ENCODE measurements at regions not wholly inside any gene's neighbourhood (a gene's known extent, or its start where the extent isn't known, plus 50 kb on each side); places are given as distances from the start of the nearest gene placed in this dataset.
"Not testable (repeated sequence)": the region's sequence is repeated elsewhere in the genome, so short reads cannot be mapped to it uniquely, and the experiment has no call there.

- no peak for DNase-seq (ENCODE audit: low spot score)
Measured at GRCh38 chr22:49349181-49349835, 478.4 kb downstream of the BRD1 start.

- no peak for DNase-seq (ENCODE audit: low spot score)
Measured at GRCh38 chr22:49348631-49349030, 479.0 kb downstream of the BRD1 start.

- no peak for DNase-seq (ENCODE audit: low spot score)
Measured at GRCh38 chr22:49347376-49347775, 480.3 kb downstream of the BRD1 start.

GRCh38 chr22:49345896-49346295, 481.8 kb downstream of the BRD1 start:
- DNase-seq (ENCODE audit: low spot score), result no peak

- DNase-seq (ENCODE audit: low spot score), result no peak
Measured at GRCh38 chr22:49344656-49345055, 483.0 kb downstream of the BRD1 start.

- no peak for DNase-seq (ENCODE audit: low spot score)
Measured at GRCh38 chr22:49344161-49344560, 483.5 kb downstream of the BRD1 start.

- no peak for DNase-seq (ENCODE audit: low spot score)
Measured at GRCh38 chr22:49340406-49340805, 487.3 kb downstream of the BRD1 start.

- not testable (repeated sequence) for DNase-seq (ENCODE audit: low spot score)
Measured at GRCh38 chr22:49336483-49336882, 491.2 kb downstream of the BRD1 start.

- DNase-seq (ENCODE audit: low spot score), result no peak
Measured at GRCh38 chr22:49334976-49335375, 492.7 kb downstream of the BRD1 start.

GRCh38 chr22:49334449-49334789, 493.3 kb downstream of the BRD1 start:
- DNase-seq (ENCODE audit: low spot score), result no peak

- no peak for DNase-seq (ENCODE audit: low spot score)
Measured at GRCh38 chr22:49333206-49333605, 494.5 kb downstream of the BRD1 start.

- DNase-seq (ENCODE audit: low spot score), result no peak
Measured at GRCh38 chr22:49332691-49333090, 495.0 kb downstream of the BRD1 start.

- DNase-seq (ENCODE audit: low spot score), result no peak
Measured at GRCh38 chr22:49331878-49332277, 495.8 kb downstream of the BRD1 start.

GRCh38 chr22:49331223-49331815, 496.4 kb downstream of the BRD1 start:
- no peak for DNase-seq (ENCODE audit: low spot score)

- no peak for DNase-seq (ENCODE audit: low spot score)
Measured at GRCh38 chr22:49330421-49331222, 497.1 kb downstream of the BRD1 start.

GRCh38 chr22:49329636-49330035, 498.0 kb downstream of the BRD1 start:
- DNase-seq (ENCODE audit: low spot score), result no peak

- no peak for DNase-seq (ENCODE audit: low spot score)
Measured at GRCh38 chr22:49328630-49329405, 498.9 kb downstream of the BRD1 start.

- no peak for DNase-seq (ENCODE audit: low spot score)
Measured at GRCh38 chr22:49328118-49328475, 499.6 kb downstream of the BRD1 start.

GRCh38 chr22:49327411-49328117, 500.1 kb downstream of the BRD1 start:
- DNase-seq (ENCODE audit: low spot score), result no peak

GRCh38 chr22:49326558-49326957, 501.1 kb downstream of the BRD1 start:
- DNase-seq (ENCODE audit: low spot score), result no peak

- DNase-seq (ENCODE audit: low spot score), result no peak
Measured at GRCh38 chr22:49325531-49326395, 501.9 kb downstream of the BRD1 start.
